ENCODE measurements at regions not wholly inside any gene's neighbourhood (a gene's known extent, or its start where the extent isn't known, plus 50 kb on each side); places are given as distances from the start of the nearest gene placed in this dataset.

DNA sequence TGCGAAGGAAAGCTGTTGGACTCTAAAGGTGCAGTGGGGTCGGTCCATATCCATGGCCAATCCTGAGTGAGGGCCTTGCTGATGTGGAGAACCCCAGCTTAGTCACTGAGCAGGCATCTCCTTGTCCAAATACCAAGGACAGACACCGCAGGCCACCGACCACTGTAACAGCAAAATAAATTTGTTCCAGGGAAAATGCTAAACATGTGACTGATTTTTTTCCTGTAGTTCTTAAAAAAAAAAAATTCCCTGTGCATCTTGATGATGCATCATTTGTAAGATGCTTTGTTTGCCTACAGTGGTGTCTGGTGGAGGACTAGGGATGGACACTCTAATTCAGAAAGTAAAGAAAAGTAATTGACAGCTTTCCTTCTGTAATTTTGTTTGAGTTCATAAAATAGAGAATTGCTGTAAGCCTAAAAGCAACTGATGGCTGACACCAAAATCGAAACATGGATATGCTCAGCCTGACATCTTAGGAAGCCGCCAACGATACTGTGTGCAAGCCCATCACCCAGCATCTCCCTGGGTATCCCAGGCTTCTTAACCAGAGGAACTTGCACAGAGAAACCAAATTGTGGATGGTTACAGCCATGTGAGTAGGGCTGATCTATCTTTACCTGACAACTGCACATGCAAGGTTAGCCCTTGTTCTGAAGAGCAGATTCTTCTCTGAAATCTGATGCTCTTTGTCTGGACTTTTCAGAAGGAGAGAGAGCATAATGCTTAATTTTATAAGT is 188.6 kb downstream of the ARL4C start:
- no TSS peak for BruUV-seq (replicated peaks)
- Histone ChIP-seq H3K79me2 (ENCODE audit: insufficient read depth, low read length) (no peaks in the 10 kb centered on the region), H4K20me1 (ENCODE audit: insufficient read depth, low read length) (no peaks in the 10 kb centered on the region), H3K27ac (ENCODE audit: extremely low read length, insufficient read depth, low read length) (no peak overlapping the region), H3K9me3 (ENCODE audit: low read length) (no peaks in the 10 kb centered on the region), H3K27me3 (ENCODE audit: control insufficient read depth in 1 of 2, insufficient read depth in 2 of 2, low read length in 2 of 2) (peaks cover 2% of the 10 kb centered on the region in 2 experiments; a peak in 3 of 5 replicates), H2AFZ (ENCODE audit: low read length) (no peak overlapping the region), H3K36me3 (replicated peaks in 1 of 2; ENCODE audit: control insufficient read depth in 1 of 2, insufficient read depth in 2 of 2, low read length in 2 of 2) (no peaks in the 10 kb centered on the region), H3K4me1 (ENCODE audit: insufficient read depth, low read length) (no peaks in the 10 kb centered on the region), H3K4me3 (replicated peaks in 1 of 3; ENCODE audit: insufficient read depth in 1 of 3, low read depth in 2 of 3, low read length in 3 of 3) (no peak overlapping the region), H3K9ac (ENCODE audit: insufficient read depth, low read depth, low read length) (no peak overlapping the region), H3K4me2 (ENCODE audit: low read depth, low read length) (no peak overlapping the region)
- POLR2A ChIA-PET: no interaction called here
- in situ Hi-C loops (cut with HindIII; ENCODE audit: extremely low pct_ligation_motif_present, low pct_unique_long_range_greater_than_20kb): no loop called here
- FAIRE-seq: no peak
- WGBS (ENCODE audit: low lambda C conversion rate): 57% methylated on average over 7 of the region's 7 CpGs
- no peak for DNase-seq (ENCODE audit: low spot score)
- CTCF ChIA-PET (ENCODE audit: low intra/inter-chr PET ratio, low total read pairs): no interaction called here
- intact Hi-C loops (cut with micrococcal nuclease; ENCODE audit: unreplicated experiment): no loop called here
- ATAC-seq: no peak
- TF ChIP-seq RFXAP (CRISPR knock-in tag; IDR thresholded peaks at IDR 0.05; ENCODE audit: borderline replicate concordance) (no peak), FOXM1 (CRISPR knock-in tag; IDR thresholded peaks at IDR 0.05) (no peak), ZNF564 (CRISPR knock-in tag; IDR thresholded peaks at IDR 0.05) (no peak), BHLHE40 (IDR thresholded peaks at IDR 0.05; ENCODE audit: low read length) (no peak), NFE2L2 (IDR thresholded peaks at IDR 0.05; ENCODE audit: low read length) (no peak), ZNF460 (CRISPR knock-in tag; IDR thresholded peaks at IDR 0.05; ENCODE audit: borderline replicate concordance) (no peak), BRCA1 (CRISPR knock-in tag; IDR thresholded peaks at IDR 0.05) (no peak), SMAD1 (CRISPR knock-in tag; IDR thresholded peaks at IDR 0.05; ENCODE audit: borderline replicate concordance, low read depth) (no peak), ATF7-NPFF (CRISPR knock-in tag; IDR thresholded peaks at IDR 0.05; ENCODE audit: low read depth) (no peak), ZFY (CRISPR knock-in tag; IDR thresholded peaks at IDR 0.05) (no peak), GABPB1 (CRISPR knock-in tag; IDR thresholded peaks at IDR 0.05) (no peak), ZNF546 (CRISPR knock-in tag; conservative IDR thresholded peaks at IDR 0.05) (no peak), PPARG (CRISPR knock-in tag; conservative IDR thresholded peaks at IDR 0.05) (no peak), ZNF30 (CRISPR knock-in tag; IDR thresholded peaks at IDR 0.05) (no peak)
- TF ChIP-seq, protein P1, sequence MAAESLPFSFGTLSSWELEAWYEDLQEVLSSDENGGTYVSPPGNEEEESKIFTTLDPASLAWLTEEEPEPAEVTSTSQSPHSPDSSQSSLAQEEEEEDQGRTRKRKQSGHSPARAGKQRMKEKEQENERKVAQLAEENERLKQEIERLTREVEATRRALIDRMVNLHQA (CRISPR knock-in tag; IDR thresholded peaks at IDR 0.05): no peak
- TF ChIP-seq, protein P2, sequence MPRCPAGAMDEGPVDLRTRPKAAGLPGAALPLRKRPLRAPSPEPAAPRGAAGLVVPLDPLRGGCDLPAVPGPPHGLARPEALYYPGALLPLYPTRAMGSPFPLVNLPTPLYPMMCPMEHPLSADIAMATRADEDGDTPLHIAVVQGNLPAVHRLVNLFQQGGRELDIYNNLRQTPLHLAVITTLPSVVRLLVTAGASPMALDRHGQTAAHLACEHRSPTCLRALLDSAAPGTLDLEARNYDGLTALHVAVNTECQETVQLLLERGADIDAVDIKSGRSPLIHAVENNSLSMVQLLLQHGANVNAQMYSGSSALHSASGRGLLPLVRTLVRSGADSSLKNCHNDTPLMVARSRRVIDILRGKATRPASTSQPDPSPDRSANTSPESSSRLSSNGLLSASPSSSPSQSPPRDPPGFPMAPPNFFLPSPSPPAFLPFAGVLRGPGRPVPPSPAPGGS (CRISPR knock-in tag; IDR thresholded peaks at IDR 0.05): no peak
- TF ChIP-seq, protein P3, sequence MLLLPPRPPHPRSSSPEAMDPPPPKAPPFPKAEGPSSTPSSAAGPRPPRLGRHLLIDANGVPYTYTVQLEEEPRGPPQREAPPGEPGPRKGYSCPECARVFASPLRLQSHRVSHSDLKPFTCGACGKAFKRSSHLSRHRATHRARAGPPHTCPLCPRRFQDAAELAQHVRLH (CRISPR knock-in tag; IDR thresholded peaks at IDR 0.05; ENCODE audit: borderline replicate concordance, low read depth): no peak
- TF ChIP-seq, protein P4, sequence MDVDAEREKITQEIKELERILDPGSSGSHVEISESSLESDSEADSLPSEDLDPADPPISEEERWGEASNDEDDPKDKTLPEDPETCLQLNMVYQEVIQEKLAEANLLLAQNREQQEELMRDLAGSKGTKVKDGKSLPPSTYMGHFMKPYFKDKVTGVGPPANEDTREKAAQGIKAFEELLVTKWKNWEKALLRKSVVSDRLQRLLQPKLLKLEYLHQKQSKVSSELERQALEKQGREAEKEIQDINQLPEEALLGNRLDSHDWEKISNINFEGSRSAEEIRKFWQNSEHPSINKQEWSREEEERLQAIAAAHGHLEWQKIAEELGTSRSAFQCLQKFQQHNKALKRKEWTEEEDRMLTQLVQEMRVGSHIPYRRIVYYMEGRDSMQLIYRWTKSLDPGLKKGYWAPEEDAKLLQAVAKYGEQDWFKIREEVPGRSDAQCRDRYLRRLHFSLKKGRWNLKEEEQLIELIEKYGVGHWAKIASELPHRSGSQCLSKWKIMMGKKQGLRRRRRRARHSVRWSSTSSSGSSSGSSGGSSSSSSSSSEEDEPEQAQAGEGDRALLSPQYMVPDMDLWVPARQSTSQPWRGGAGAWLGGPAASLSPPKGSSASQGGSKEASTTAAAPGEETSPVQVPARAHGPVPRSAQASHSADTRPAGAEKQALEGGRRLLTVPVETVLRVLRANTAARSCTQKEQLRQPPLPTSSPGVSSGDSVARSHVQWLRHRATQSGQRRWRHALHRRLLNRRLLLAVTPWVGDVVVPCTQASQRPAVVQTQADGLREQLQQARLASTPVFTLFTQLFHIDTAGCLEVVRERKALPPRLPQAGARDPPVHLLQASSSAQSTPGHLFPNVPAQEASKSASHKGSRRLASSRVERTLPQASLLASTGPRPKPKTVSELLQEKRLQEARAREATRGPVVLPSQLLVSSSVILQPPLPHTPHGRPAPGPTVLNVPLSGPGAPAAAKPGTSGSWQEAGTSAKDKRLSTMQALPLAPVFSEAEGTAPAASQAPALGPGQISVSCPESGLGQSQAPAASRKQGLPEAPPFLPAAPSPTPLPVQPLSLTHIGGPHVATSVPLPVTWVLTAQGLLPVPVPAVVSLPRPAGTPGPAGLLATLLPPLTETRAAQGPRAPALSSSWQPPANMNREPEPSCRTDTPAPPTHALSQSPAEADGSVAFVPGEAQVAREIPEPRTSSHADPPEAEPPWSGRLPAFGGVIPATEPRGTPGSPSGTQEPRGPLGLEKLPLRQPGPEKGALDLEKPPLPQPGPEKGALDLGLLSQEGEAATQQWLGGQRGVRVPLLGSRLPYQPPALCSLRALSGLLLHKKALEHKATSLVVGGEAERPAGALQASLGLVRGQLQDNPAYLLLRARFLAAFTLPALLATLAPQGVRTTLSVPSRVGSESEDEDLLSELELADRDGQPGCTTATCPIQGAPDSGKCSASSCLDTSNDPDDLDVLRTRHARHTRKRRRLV (CRISPR knock-in tag; IDR thresholded peaks at IDR 0.05): no peak
- TF ChIP-seq, protein P5, sequence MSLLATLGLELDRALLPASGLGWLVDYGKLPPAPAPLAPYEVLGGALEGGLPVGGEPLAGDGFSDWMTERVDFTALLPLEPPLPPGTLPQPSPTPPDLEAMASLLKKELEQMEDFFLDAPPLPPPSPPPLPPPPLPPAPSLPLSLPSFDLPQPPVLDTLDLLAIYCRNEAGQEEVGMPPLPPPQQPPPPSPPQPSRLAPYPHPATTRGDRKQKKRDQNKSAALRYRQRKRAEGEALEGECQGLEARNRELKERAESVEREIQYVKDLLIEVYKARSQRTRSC (CRISPR knock-in tag; IDR thresholded peaks at IDR 0.05; ENCODE audit: low read depth): no peak

Measured in HepG2 (cell line).